ENCODE measurements at regions not wholly inside any gene's neighbourhood (a gene's known extent, or its start where the extent isn't known, plus 50 kb on each side); places are given as distances from the start of the nearest gene placed in this dataset.

DNA sequence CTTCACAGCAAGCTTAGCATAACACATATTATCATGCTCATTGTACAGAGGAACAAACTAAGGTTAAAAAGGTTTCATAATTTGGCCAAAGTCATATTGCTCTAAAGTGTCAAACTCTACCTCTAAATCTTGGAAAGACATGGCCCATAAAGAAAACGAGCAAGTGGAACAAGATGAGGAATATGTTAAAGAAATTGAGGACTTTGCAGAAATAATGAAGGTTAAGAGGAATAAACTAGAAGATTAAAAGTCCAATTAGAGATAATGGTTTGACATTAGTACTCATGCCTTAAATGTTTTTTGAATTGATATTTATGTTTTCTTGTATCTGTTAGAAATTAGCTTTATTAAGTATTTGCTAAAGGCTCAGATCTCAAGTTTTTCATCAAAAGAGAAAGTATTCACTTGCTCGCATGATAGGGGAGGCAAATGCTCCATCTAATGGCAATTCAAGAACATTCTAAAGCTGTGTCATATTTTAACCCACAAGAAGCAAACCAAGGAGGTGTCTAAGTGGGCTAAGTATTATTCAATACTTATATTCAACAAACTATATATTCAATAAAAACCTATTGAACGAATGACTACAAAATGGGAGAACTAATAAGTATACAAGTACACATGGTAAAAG, 192.9 kb upstream of the SPTLC3 start:
- H3K27ac Mint-ChIP-seq: no peak overlapping the region
- TF ChIP-seq, protein P1, sequence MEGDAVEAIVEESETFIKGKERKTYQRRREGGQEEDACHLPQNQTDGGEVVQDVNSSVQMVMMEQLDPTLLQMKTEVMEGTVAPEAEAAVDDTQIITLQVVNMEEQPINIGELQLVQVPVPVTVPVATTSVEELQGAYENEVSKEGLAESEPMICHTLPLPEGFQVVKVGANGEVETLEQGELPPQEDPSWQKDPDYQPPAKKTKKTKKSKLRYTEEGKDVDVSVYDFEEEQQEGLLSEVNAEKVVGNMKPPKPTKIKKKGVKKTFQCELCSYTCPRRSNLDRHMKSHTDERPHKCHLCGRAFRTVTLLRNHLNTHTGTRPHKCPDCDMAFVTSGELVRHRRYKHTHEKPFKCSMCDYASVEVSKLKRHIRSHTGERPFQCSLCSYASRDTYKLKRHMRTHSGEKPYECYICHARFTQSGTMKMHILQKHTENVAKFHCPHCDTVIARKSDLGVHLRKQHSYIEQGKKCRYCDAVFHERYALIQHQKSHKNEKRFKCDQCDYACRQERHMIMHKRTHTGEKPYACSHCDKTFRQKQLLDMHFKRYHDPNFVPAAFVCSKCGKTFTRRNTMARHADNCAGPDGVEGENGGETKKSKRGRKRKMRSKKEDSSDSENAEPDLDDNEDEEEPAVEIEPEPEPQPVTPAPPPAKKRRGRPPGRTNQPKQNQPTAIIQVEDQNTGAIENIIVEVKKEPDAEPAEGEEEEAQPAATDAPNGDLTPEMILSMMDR (conservative IDR thresholded peaks at IDR 0.05): no peak
- H2BK20ac ChIP-seq (ENCODE audit: low read depth, low read length, poor library complexity, severe bottlenecking): no peak overlapping the region
- H3K4ac ChIP-seq (ENCODE audit: low read depth, low read length): no peak overlapping the region
- no peaks in the 10 kb centered on the region for H3K23me2 ChIP-seq (ENCODE audit: insufficient read length, low read depth, low read length, poor library complexity, severe bottlenecking)
- no CpG with 5 or more reads among the region's 3 CpGs for WGBS (ENCODE audit: extremely low coverage, insufficient read length, low lambda C conversion rate)
- DNase-seq: no peak
- no peak overlapping the region for H2AFZ ChIP-seq (ENCODE audit: low read length)
- no peak overlapping the region for H2BK12ac ChIP-seq (ENCODE audit: insufficient read length, low read depth, low read length)
- no peaks in the 10 kb centered on the region for H3K4me1 ChIP-seq (ENCODE audit: insufficient read depth, low read length)
- no peaks in the 10 kb centered on the region for H3K79me1 ChIP-seq (ENCODE audit: insufficient read depth, low read depth, low read length, poor library complexity, severe bottlenecking)
- H3K79me2 ChIP-seq (ENCODE audit: insufficient read depth, low read length): no peaks in the 10 kb centered on the region
- H3K9me3 ChIP-seq (ENCODE audit: control insufficient read depth, low read depth, low read length): no peaks in the 10 kb centered on the region
- no peak overlapping the region for H3K23ac ChIP-seq (ENCODE audit: insufficient read length, low read depth, low read length)
- no peaks in the 10 kb centered on the region for H3K27me3 Mint-ChIP-seq (ENCODE audit: low read depth)
- H2BK15ac ChIP-seq (ENCODE audit: low read depth, low read length): no peak overlapping the region
- no peak overlapping the region for H3K18ac ChIP-seq (ENCODE audit: insufficient read length, low read depth, low read length)
- H3K4me2 ChIP-seq (ENCODE audit: insufficient read depth, insufficient read length, low read length): no peak overlapping the region
- no peak overlapping the region for H4K5ac ChIP-seq (ENCODE audit: insufficient read length, low read depth, low read length)
- H3K27me3 ChIP-seq (ENCODE audit: insufficient read depth, low read length): no peaks in the 10 kb centered on the region
- no peak overlapping the region for H3K9ac ChIP-seq (ENCODE audit: extremely low read depth, insufficient read length, low read length)
- peaks cover 0 to 3% (median 3%) of the 10 kb centered on the region in 3 experiments; a peak in 2 of 7 replicates for H3K36me3 Mint-ChIP-seq (ENCODE audit: insufficient read depth in 1 of 3, low read depth in 3 of 3)
- no peak overlapping the region for H4K8ac ChIP-seq (replicated peaks; ENCODE audit: insufficient read length, low read depth, low read length)
- H3K4me1 Mint-ChIP-seq: no peaks in the 10 kb centered on the region
- H3K27ac ChIP-seq (ENCODE audit: insufficient read length, low read depth, low read length): no peak overlapping the region
- no peak overlapping the region for H3K14ac ChIP-seq (ENCODE audit: insufficient read depth, low read length)
- no peak overlapping the region for H2BK5ac ChIP-seq (ENCODE audit: insufficient read length, low read length)
- no peak overlapping the region for H2BK120ac ChIP-seq (ENCODE audit: low read depth, low read length, poor library complexity, severe bottlenecking)
- H3K56ac ChIP-seq (ENCODE audit: insufficient read length, low read depth, low read length): no peak overlapping the region
- no peak overlapping the region for H2AK5ac ChIP-seq (ENCODE audit: insufficient read length, low read length)
- no peak overlapping the region for H3T11ph ChIP-seq (ENCODE audit: low read length)
- H3K9me3 Mint-ChIP-seq: peaks cover 2 to 3% of the 10 kb centered on the region in 2 experiments; a peak in 3 of 5 replicates
- no peak overlapping the region for H3K4me3 Mint-ChIP-seq
- no peak overlapping the region for H4K91ac ChIP-seq (ENCODE audit: insufficient read length, low read depth, low read length)
- no peaks in the 10 kb centered on the region for H4K20me1 ChIP-seq (ENCODE audit: control insufficient read depth, insufficient read depth, insufficient read length)
